Fibroblast of lung (primary cell): ENCODE measurements at regions not wholly inside any gene's neighbourhood (a gene's known extent, or its start where the extent isn't known, plus 50 kb on each side); places are given as distances from the start of the nearest gene placed in this dataset.

ENCODE experiments used
- EZH2 ChIP-seq: IDR thresholded peaks from 2 replicates; pipeline ENCODE4 v1.5.1; 2012; ENCODE audit warnings: low read length, control low read depth, mild to moderate bottlenecking; ENCODE audit errors: missing control alignments
- TF ChIP-seq, protein P1 (sequence below), 2 donors: IDR thresholded peaks in 1 of 2; conservative IDR thresholded peaks in 1 of 2; 1 replicate in 1 of 2; 2 replicates in 1 of 2; pipeline ENCODE4 v1.5.1; 2011 to 2012; ENCODE audit warnings: low read length in 2 of 2, control low read depth in 1 of 2, inconsistent platforms in 1 of 2, low read depth in 1 of 2, mild to moderate bottlenecking in 1 of 2

DNA sequence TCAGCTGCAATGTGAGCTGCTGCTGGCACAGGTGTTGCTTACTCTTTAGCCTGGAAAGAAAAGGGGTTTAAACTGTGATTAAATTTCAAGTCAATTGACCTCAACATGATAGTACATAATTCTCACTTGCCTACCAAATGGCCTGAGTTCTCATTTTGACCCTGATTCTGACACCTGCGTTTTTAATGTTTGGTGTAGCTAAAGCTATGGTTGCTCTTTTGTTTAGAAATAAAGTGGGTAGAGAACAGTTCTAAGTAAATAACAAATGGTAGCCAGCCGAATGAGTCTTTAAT, 100.8 kb upstream of the SOX2 start:
- TF ChIP-seq, protein P1, sequence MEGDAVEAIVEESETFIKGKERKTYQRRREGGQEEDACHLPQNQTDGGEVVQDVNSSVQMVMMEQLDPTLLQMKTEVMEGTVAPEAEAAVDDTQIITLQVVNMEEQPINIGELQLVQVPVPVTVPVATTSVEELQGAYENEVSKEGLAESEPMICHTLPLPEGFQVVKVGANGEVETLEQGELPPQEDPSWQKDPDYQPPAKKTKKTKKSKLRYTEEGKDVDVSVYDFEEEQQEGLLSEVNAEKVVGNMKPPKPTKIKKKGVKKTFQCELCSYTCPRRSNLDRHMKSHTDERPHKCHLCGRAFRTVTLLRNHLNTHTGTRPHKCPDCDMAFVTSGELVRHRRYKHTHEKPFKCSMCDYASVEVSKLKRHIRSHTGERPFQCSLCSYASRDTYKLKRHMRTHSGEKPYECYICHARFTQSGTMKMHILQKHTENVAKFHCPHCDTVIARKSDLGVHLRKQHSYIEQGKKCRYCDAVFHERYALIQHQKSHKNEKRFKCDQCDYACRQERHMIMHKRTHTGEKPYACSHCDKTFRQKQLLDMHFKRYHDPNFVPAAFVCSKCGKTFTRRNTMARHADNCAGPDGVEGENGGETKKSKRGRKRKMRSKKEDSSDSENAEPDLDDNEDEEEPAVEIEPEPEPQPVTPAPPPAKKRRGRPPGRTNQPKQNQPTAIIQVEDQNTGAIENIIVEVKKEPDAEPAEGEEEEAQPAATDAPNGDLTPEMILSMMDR (conservative IDR thresholded peaks at IDR 0.05 in 1 of 2, IDR thresholded peaks at IDR 0.05 in 1 of 2; ENCODE audit: low read depth in 1 of 2, low read length in 2 of 2): no peak
- TF ChIP-seq EZH2: no peak
